Karpas-422 (cell line): ENCODE measurements at regions not wholly inside any gene's neighbourhood (a gene's known extent, or its start where the extent isn't known, plus 50 kb on each side); places are given as distances from the start of the nearest gene placed in this dataset.

Experiments
- DNase-seq: peaks from one replicate; pipeline ENCODE4 v3.0.0-alpha.2; 2015
- H2AFZ ChIP-seq: fragments of 200-600 bp; sonication (generic); 2 replicates; pipeline ENCODE4 v1.6.1; 2014; ENCODE audit warnings: antibody characterized with exemption, low read length, mixed read lengths
- H3K27ac ChIP-seq: fragments of 200-600 bp; sonication (generic); 2 replicates; pipeline ENCODE4 v1.5.1; 2014; ENCODE audit warnings: mild to moderate bottlenecking, low read length, moderate library complexity
- H3K27me3 ChIP-seq: fragments of 200-600 bp; sonication (generic); 2 replicates; pipeline ENCODE4 v1.6.1; 2014; ENCODE audit warnings: low read length, mixed read lengths
- H3K36me3 ChIP-seq: fragments of 200-600 bp; sonication (generic); 2 replicates; pipeline ENCODE4 v1.6.1; 2014; ENCODE audit warnings: low read length, mixed read lengths; ENCODE audit not compliant: insufficient read depth
- H3K4me1 ChIP-seq: fragments of 200-600 bp; sonication (generic); 2 replicates; pipeline ENCODE4 v1.6.1; 2014; ENCODE audit warnings: mild to moderate bottlenecking, low read length, mixed read lengths
- H3K4me2 ChIP-seq: fragments of 200-600 bp; sonication (generic); 2 replicates; pipeline ENCODE4 v1.6.1; 2014; ENCODE audit warnings: low read length, low read depth, mild to moderate bottlenecking; ENCODE audit not compliant: poor library complexity, severe bottlenecking
- H3K4me3 ChIP-seq: fragments of 200-600 bp; sonication (generic); 2 replicates; pipeline ENCODE4 v1.5.1; 2014; ENCODE audit warnings: mild to moderate bottlenecking, antibody characterized with exemption, low read length, mixed read lengths
- H3K79me2 ChIP-seq: fragments of 200-600 bp; sonication (generic); 2 replicates; pipeline ENCODE4 v1.6.1; 2014; ENCODE audit warnings: mild to moderate bottlenecking, low read length, mixed read lengths
- H3K9ac ChIP-seq: fragments of 200-600 bp; sonication (generic); 2 replicates; pipeline ENCODE4 v1.6.0; 2014; ENCODE audit warnings: low read length
- H3K9me2 ChIP-seq: fragments of 200-600 bp; sonication (generic), shearing (Covaris generic); replicated peaks from 2 replicates; pipeline ENCODE4 v1.6.0; 2014; ENCODE audit warnings: mild to moderate bottlenecking, low read length, moderate library complexity; ENCODE audit not compliant: insufficient read depth
- H3K9me3 ChIP-seq: fragments of 300-700, 200-600 bp; sonication (generic); 2 replicates; pipeline ENCODE4 v1.6.1; 2014; ENCODE audit warnings: low read length, mixed read lengths
- H4K20me1 ChIP-seq: fragments of 200-600 bp; sonication (generic); 2 replicates; pipeline ENCODE4 v1.6.1; 2014; ENCODE audit warnings: mild to moderate bottlenecking, antibody characterized with exemption, low read length, low read depth; ENCODE audit not compliant: insufficient read depth

DNA sequence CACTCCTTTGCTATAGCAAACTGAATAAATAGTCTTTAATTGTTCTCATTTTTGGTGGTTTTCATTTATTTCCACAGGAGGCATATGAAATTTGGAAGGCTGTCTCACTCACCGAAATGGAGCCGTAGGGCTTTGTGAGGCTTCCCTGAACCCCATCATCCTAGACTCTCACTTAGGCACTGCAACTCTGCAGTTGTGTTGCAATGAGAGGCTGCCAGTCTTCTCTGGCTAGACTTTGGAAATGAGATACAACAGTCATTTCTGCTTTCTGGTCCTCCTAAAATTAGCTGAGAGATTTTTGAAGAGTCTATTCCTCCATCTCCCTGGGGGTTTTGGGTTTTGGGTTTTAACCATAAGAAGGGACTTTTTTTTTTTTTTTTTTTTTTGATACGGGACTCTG, 146.5 kb downstream of the SH3BGRL start:
- Histone ChIP-seq H2AFZ (no peak overlapping the region), H4K20me1 (no peaks in the 10 kb centered on the region), H3K79me2 (no peaks in the 10 kb centered on the region), H3K4me2 (no peak overlapping the region), H3K4me1 (no peaks in the 10 kb centered on the region), H3K9ac (no peak overlapping the region), H3K9me3 (no peaks in the 10 kb centered on the region), H3K4me3 (no peak overlapping the region), H3K9me2 (no peaks in the 10 kb centered on the region), H3K27me3 (no peaks in the 10 kb centered on the region), H3K27ac (no peak overlapping the region), H3K36me3 (no peaks in the 10 kb centered on the region)
- DNase-seq: no peak

DNA sequence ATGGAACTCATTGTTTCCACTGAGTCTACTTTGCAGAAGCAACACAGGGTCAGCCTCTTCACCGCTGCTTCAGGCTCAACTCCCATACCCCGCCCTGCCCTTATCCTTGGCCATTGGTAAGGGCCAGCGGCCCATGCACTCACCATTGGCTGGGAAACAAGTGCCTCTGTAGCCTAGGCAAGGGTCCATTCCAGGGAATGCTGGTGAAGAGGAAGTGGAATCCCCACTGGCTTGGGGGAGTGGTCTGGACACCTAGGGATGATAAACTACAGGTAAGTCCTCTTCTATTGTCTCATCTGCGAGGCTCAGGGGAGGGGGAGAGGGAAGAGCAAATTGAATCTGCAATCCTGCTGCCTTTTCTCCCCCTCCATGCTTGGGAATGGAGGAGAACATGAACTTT, 153.1 kb downstream of the SH3BGRL start:
- no peak overlapping the region for H3K4me3 ChIP-seq
- no peak for DNase-seq
- H3K9me3 ChIP-seq: no peaks in the 10 kb centered on the region
- no peak overlapping the region for H3K9ac ChIP-seq
- no peak overlapping the region for H2AFZ ChIP-seq
- no peak overlapping the region for H3K27ac ChIP-seq
- H3K27me3 ChIP-seq: no peaks in the 10 kb centered on the region
- H3K9me2 ChIP-seq: no peaks in the 10 kb centered on the region
- H4K20me1 ChIP-seq: no peaks in the 10 kb centered on the region
- no peaks in the 10 kb centered on the region for H3K4me1 ChIP-seq
- no peaks in the 10 kb centered on the region for H3K79me2 ChIP-seq
- H3K4me2 ChIP-seq: no peak overlapping the region
- no peaks in the 10 kb centered on the region for H3K36me3 ChIP-seq

DNA sequence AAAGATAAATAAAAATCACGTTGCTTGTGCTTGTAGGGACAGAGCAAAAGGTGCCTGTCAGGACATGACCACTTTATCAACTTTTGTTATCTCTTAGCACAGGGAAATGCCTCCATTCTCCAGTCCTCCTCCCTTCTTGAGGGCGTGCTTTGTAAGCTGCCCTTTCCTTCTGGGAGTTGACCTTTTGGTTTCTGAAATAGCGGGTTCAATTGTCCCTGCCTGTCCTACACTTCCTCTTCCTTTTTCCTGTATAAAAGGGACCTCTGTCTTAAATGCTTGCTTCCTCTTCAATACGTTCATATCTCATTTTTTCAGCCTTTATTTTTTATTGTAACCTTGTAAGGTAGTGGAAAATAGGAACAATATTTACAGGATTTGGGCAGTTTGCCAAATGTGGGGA, 153.5 kb downstream of the SH3BGRL start:
- Histone ChIP-seq H3K27me3 (no peaks in the 10 kb centered on the region), H3K4me3 (no peak overlapping the region), H3K9ac (no peak overlapping the region), H3K9me2 (no peaks in the 10 kb centered on the region), H4K20me1 (no peaks in the 10 kb centered on the region), H3K79me2 (no peaks in the 10 kb centered on the region), H3K4me2 (no peak overlapping the region), H3K4me1 (no peaks in the 10 kb centered on the region), H2AFZ (no peak overlapping the region), H3K9me3 (no peaks in the 10 kb centered on the region), H3K27ac (no peak overlapping the region), H3K36me3 (no peaks in the 10 kb centered on the region)
- no peak for DNase-seq

DNA sequence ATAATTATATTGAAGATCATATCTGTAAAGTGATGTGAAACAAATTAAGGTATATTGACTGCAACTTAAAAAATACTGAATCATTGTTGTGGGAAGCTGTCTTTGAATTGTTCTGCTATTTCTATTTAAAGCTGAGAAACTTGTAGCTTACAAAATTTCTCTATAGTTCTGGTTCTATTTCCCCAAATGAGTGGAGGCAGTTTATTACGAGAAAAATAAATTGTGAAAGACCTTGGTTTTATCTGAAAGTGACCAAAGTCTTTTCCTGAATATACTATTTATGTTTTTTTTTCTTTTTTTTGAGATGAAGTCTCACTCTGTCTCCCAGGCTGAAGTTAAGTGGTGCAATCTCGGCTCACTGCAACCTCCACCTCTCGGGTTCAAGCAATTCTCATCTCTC, 165.4 kb downstream of the SH3BGRL start:
- H2AFZ ChIP-seq: no peak overlapping the region
- no peak overlapping the region for H3K9ac ChIP-seq
- no peaks in the 10 kb centered on the region for H3K9me3 ChIP-seq
- no peak overlapping the region for H3K4me3 ChIP-seq
- no peak overlapping the region for H3K27ac ChIP-seq
- no peaks in the 10 kb centered on the region for H3K27me3 ChIP-seq
- H4K20me1 ChIP-seq: no peaks in the 10 kb centered on the region
- no peak for DNase-seq
- no peaks in the 10 kb centered on the region for H3K9me2 ChIP-seq
- H3K4me1 ChIP-seq: no peaks in the 10 kb centered on the region
- H3K4me2 ChIP-seq: no peak overlapping the region
- H3K36me3 ChIP-seq: no peaks in the 10 kb centered on the region
- H3K79me2 ChIP-seq: no peaks in the 10 kb centered on the region

DNA sequence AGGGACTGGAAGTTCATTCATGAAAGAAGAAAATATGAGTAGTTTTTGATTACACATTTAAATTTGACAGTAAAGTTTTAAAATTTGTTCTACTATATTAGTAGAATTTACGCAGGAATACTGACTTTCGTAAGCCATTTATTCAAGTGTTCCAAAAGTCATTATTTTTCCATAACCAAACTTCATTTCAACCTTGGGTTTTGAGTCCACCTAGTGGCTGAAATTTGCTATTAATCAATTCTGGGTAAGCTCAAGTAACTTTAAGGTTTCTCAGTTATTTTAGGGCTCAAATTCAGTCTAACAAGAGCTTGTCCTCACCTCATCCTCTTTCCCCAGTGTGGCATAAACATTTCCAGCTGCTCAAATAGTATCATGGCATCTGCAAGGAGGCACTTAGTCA, 175.4 kb downstream of the SH3BGRL start:
- Histone ChIP-seq H3K79me2 (no peaks in the 10 kb centered on the region), H3K36me3 (no peaks in the 10 kb centered on the region), H3K4me2 (no peak overlapping the region), H3K9ac (no peak overlapping the region), H3K4me3 (no peak overlapping the region), H3K9me2 (no peaks in the 10 kb centered on the region), H3K9me3 (no peaks in the 10 kb centered on the region), H3K4me1 (no peaks in the 10 kb centered on the region), H2AFZ (no peak overlapping the region), H3K27me3 (no peaks in the 10 kb centered on the region), H3K27ac (no peak overlapping the region), H4K20me1 (no peaks in the 10 kb centered on the region)
- DNase-seq: peak; percentile 77

DNA sequence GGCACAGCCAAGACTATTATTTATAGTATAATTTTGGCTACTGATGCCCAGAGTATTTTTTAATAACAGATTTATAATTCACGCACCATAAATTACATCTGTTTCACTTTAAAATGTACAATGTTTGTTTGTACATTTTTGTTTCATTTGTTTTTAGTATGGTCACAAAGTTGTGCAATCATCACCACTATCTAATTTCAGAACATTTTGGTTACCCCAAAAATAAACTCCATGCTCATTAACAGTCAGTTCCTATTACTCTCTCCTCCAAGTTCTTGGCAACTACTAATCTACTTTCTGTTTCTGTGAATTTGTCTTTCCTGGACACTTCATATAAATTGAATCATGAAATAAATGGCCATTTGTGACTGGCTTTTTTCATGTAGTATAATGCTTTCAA, 176.7 kb downstream of the SH3BGRL start:
- Histone ChIP-seq H3K4me3 (no peak overlapping the region), H2AFZ (no peak overlapping the region), H3K9ac (no peak overlapping the region), H3K27ac (no peak overlapping the region), H3K27me3 (no peaks in the 10 kb centered on the region), H3K9me2 (no peaks in the 10 kb centered on the region), H3K4me2 (no peak overlapping the region), H3K79me2 (no peaks in the 10 kb centered on the region), H3K36me3 (no peaks in the 10 kb centered on the region), H3K9me3 (no peaks in the 10 kb centered on the region), H4K20me1 (no peaks in the 10 kb centered on the region), H3K4me1 (no peaks in the 10 kb centered on the region)
- no peak for DNase-seq

DNA sequence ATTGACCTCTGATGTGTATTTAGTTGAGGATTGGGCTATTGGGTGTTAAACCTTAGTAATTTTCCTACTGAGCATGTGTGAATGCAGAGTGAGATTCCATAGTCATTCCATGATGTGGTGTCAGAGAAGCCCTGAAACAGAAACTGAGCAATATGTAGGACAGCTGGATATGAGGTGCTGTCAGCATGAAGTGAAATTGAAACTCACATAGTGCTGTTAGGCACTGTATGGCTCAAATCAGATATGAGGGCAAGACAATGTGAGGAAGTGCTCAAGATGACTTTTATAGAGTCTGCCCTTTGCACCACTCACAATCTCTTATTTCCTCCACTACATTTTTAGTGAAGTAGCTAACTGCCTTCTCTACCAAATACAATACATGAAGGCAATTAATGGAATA, 188.3 kb downstream of the SH3BGRL start:
- no peaks in the 10 kb centered on the region for H3K9me3 ChIP-seq
- H3K4me1 ChIP-seq: no peaks in the 10 kb centered on the region
- H3K79me2 ChIP-seq: no peaks in the 10 kb centered on the region
- H3K27ac ChIP-seq: no peak overlapping the region
- H3K4me2 ChIP-seq: no peak overlapping the region
- H3K9me2 ChIP-seq: no peaks in the 10 kb centered on the region
- H3K9ac ChIP-seq: no peak overlapping the region
- no peak for DNase-seq
- H3K36me3 ChIP-seq: no peaks in the 10 kb centered on the region
- no peak overlapping the region for H2AFZ ChIP-seq
- H3K27me3 ChIP-seq: no peaks in the 10 kb centered on the region
- H3K4me3 ChIP-seq: no peak overlapping the region
- H4K20me1 ChIP-seq: no peaks in the 10 kb centered on the region

DNA sequence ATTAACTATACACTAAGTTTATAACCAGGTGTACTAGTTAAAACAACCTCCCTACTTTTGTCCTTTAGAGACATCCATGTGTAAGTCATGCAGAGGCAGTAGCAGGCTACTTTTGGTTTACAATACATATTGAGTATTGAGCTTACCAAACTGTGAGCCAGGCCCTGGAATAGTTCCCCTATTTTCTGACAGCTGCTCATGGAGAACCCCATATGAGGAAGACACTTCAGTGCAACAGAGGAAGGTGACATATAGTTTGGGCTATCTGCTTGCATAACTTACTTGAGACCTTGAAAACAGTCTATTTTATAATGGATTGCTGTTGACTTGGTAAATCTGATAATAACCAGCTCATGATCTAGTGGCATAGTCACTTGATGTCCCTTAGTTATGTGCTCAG, 190.5 kb downstream of the SH3BGRL start:
- H3K27ac ChIP-seq: no peak overlapping the region
- no peaks in the 10 kb centered on the region for H3K4me1 ChIP-seq
- H3K9me2 ChIP-seq: no peaks in the 10 kb centered on the region
- no peak overlapping the region for H3K9ac ChIP-seq
- DNase-seq: no peak
- no peak overlapping the region for H2AFZ ChIP-seq
- H3K36me3 ChIP-seq: no peaks in the 10 kb centered on the region
- no peaks in the 10 kb centered on the region for H3K27me3 ChIP-seq
- H3K4me3 ChIP-seq: no peak overlapping the region
- no peak overlapping the region for H3K4me2 ChIP-seq
- no peaks in the 10 kb centered on the region for H4K20me1 ChIP-seq
- H3K79me2 ChIP-seq: no peaks in the 10 kb centered on the region
- H3K9me3 ChIP-seq: no peaks in the 10 kb centered on the region

DNA sequence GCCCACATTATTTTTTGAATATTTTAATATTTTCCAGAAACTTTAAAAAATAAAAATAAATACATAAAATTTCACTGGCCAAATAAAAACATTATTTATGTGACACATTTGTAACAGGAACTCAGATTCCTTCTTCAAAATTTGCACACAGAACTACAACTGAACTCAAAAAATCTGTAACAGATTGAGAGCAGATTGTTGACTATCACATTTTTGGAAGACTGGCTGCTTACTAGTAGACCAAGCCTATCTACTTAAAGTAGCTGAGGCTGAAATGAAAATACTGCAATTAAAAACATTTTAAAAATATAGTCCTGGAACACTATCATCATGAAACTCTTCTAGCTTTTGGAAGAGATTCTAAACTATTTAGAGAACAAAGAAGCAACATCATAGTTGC, 203.9 kb downstream of the SH3BGRL start:
- H3K4me2 ChIP-seq: no peak overlapping the region
- H3K79me2 ChIP-seq: no peaks in the 10 kb centered on the region

More for the DNA sequence above, 203.9 kb downstream of the SH3BGRL start:
- no peak overlapping the region for H2AFZ ChIP-seq
- no peak overlapping the region for H3K27ac ChIP-seq
- H3K9ac ChIP-seq: no peak overlapping the region
- no peaks in the 10 kb centered on the region for H4K20me1 ChIP-seq
- H3K4me3 ChIP-seq: no peak overlapping the region
- H3K27me3 ChIP-seq: no peaks in the 10 kb centered on the region
- no peaks in the 10 kb centered on the region for H3K9me3 ChIP-seq
- no peak for DNase-seq
- no peaks in the 10 kb centered on the region for H3K9me2 ChIP-seq
- H3K36me3 ChIP-seq: no peaks in the 10 kb centered on the region
- no peaks in the 10 kb centered on the region for H3K4me1 ChIP-seq
